ENCODE measurements at regions not wholly inside any gene's neighbourhood (a gene's known extent, or its start where the extent isn't known, plus 50 kb on each side); places are given as distances from the start of the nearest gene placed in this dataset.

DNA sequence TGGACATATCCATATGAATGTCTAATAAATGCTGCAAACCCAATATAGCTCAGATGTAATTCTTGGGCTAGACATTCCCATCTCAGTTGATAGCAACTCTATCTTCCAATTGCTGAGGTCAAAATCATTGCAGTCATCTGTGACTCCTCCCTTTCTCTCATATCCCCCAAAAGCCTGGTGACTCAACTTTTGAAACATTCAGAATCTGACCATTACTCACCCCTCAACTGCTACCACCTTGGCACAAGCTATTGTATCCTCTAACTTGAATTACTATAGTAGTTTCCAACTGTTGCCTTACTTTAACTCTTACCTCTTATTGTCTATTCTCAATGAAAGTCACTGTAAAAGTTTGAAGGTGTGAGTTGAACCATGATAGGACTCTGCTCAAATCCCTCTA, 600.1 kb upstream of the RGMB start:
- peaks cover 0 to 4% of the 10 kb centered on the region in 2 donors for H3K9me3 Mint-ChIP-seq

DNA sequence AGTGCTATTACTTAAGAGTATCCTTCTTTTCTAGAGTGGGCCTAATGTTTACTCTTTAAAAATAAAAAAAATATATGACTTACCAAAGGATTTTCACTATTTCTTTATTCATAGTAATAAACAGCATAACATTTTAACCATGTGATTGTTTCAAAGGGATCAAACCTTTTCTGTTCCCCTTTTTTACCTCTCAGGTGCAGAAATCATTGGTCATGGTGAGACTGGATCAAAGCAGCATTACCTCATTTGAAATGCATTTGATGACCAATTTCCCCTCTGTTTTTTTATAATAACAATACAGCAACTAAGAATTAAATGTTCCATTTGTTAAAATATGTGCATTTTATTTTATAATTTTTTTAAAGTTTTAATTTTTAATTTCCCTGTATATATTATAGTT, 598.0 kb upstream of the RGMB start:
- no peak for TF ChIP-seq CTCF (IDR thresholded peaks at IDR 0.05)
- H3K4me1 ChIP-seq (ENCODE audit: control insufficient read depth, insufficient read depth, low read length), result no peaks in the 10 kb centered on the region
- Mint-ChIP-seq H3K9me3 (peaks cover 0 to 4% of the 10 kb centered on the region in 2 donors), H3K27ac (no peak overlapping the region), H3K4me1 (no peaks in the 10 kb centered on the region), H3K36me3 (no peaks in the 10 kb centered on the region), H3K4me3 (no peak overlapping the region), H3K27me3 (ENCODE audit: low read depth in 2 of 2) (no peaks in the 10 kb centered on the region)
- no peaks in the 10 kb centered on the region for H3K27me3 ChIP-seq (ENCODE audit: control insufficient read depth, insufficient read depth, low read length)
- no peak overlapping the region for H3K4me3 ChIP-seq (ENCODE audit: low read length)
- H3K27ac ChIP-seq (ENCODE audit: low read length), result no peak overlapping the region
- intact Hi-C loops (cut with micrococcal nuclease), result no loop called here
- H3K9me3 ChIP-seq (ENCODE audit: control insufficient read depth, insufficient read depth, low read length), result peaks cover 3% of the 10 kb centered on the region
- DNase-seq (no peak), ATAC-seq (no peak)
- H3K36me3 ChIP-seq (ENCODE audit: control insufficient read depth, insufficient read depth, low read length), result no peaks in the 10 kb centered on the region

More for the DNA sequence above, 600.1 kb upstream of the RGMB start:
- DNase-seq (no peak), ATAC-seq (no peak)
- no peak for TF ChIP-seq CTCF (IDR thresholded peaks at IDR 0.05)
- H3K4me1 ChIP-seq (ENCODE audit: control insufficient read depth, insufficient read depth, low read length), result no peaks in the 10 kb centered on the region
- H3K4me3 Mint-ChIP-seq, result no peak overlapping the region
- H3K4me1 Mint-ChIP-seq, result no peaks in the 10 kb centered on the region
- H3K27ac Mint-ChIP-seq, result no peak overlapping the region
- H3K36me3 Mint-ChIP-seq, result no peaks in the 10 kb centered on the region
- H3K27ac ChIP-seq (ENCODE audit: low read length), result no peak overlapping the region
- peaks cover 1% of the 10 kb centered on the region for H3K9me3 ChIP-seq (ENCODE audit: control insufficient read depth, insufficient read depth, low read length)
- no peak overlapping the region for H3K4me3 ChIP-seq (ENCODE audit: low read length)
- no peaks in the 10 kb centered on the region for H3K27me3 Mint-ChIP-seq (ENCODE audit: low read depth in 2 of 2)
- H3K36me3 ChIP-seq (ENCODE audit: control insufficient read depth, insufficient read depth, low read length), result no peaks in the 10 kb centered on the region
- no peaks in the 10 kb centered on the region for H3K27me3 ChIP-seq (ENCODE audit: control insufficient read depth, insufficient read depth, low read length)
- intact Hi-C loops (cut with micrococcal nuclease), result no loop called here

GRCh38 chr5:98179791-98180755, 593.4 kb upstream of the RGMB start:
- no peaks in the 10 kb centered on the region for H3K27me3 ChIP-seq (ENCODE audit: control insufficient read depth, insufficient read depth, low read length)
- peaks cover 3% of the 10 kb centered on the region for H3K9me3 ChIP-seq (ENCODE audit: control insufficient read depth, insufficient read depth, low read length)
- peaks cover 7 to 13% of the 10 kb centered on the region in 2 donors for H3K9me3 Mint-ChIP-seq
- H3K27me3 Mint-ChIP-seq (ENCODE audit: low read depth in 2 of 2), result no peaks in the 10 kb centered on the region
- no peak overlapping the region for H3K27ac Mint-ChIP-seq
- no peak overlapping the region for H3K27ac ChIP-seq (ENCODE audit: low read length)
- intact Hi-C loops (cut with micrococcal nuclease), result no loop called here
- no peaks in the 10 kb centered on the region for H3K36me3 Mint-ChIP-seq
- no peaks in the 10 kb centered on the region for H3K36me3 ChIP-seq (ENCODE audit: control insufficient read depth, insufficient read depth, low read length)
- DNase-seq (no peak), ATAC-seq (no peak)
- no peak overlapping the region for H3K4me3 ChIP-seq (ENCODE audit: low read length)
- no peaks in the 10 kb centered on the region for H3K4me1 ChIP-seq (ENCODE audit: control insufficient read depth, insufficient read depth, low read length)
- no peak overlapping the region for H3K4me3 Mint-ChIP-seq
- WGBS (ENCODE audit: insufficient coverage), result 90% methylated on average over 8 of the region's 8 CpGs
- no peaks in the 10 kb centered on the region for H3K4me1 Mint-ChIP-seq
- TF ChIP-seq CTCF (IDR thresholded peaks at IDR 0.05), result no peak

DNA sequence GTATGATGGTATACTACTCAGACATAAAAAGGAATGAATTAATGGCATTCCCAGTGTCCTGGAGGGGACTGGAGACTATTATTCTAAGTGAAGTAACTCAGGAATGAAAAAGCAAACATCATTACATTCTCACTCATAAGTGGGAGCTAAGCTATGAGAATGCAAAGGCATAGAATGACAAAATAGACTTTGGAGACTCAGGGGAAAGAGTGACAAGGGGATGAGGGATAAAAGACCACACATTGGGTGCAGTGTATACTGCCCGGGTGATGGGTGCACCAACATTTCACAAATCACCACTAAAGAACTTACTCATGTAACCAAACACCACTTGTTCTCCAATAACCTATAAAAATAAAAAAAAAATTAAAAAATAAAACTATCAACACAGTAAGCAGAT, 587.3 kb upstream of the RGMB start:
- intact Hi-C loops (cut with micrococcal nuclease), result no loop called here

More for the DNA sequence above, 587.3 kb upstream of the RGMB start:
- no peak for TF ChIP-seq CTCF (IDR thresholded peaks at IDR 0.05)
- H3K4me1 Mint-ChIP-seq, result no peaks in the 10 kb centered on the region
- H3K27ac Mint-ChIP-seq, result no peak overlapping the region
- DNase-seq, result no peak
- no peaks in the 10 kb centered on the region for H3K4me1 ChIP-seq (ENCODE audit: control insufficient read depth, insufficient read depth, low read length)
- no peaks in the 10 kb centered on the region for H3K36me3 Mint-ChIP-seq
- H3K4me3 ChIP-seq (ENCODE audit: low read length), result no peak overlapping the region
- ATAC-seq, result no peak
- H3K36me3 ChIP-seq (ENCODE audit: control insufficient read depth, insufficient read depth, low read length), result no peaks in the 10 kb centered on the region
- H3K27ac ChIP-seq (ENCODE audit: low read length), result no peak overlapping the region
- no CpG with 5 or more reads among the region's 1 CpG for WGBS (ENCODE audit: insufficient coverage)
- H3K27me3 Mint-ChIP-seq (ENCODE audit: low read depth in 2 of 2), result no peaks in the 10 kb centered on the region
- no peak overlapping the region for H3K4me3 Mint-ChIP-seq
- no peaks in the 10 kb centered on the region for H3K27me3 ChIP-seq (ENCODE audit: control insufficient read depth, insufficient read depth, low read length)
- peaks cover 7 to 15% of the 10 kb centered on the region in 2 donors for H3K9me3 Mint-ChIP-seq
- no peaks in the 10 kb centered on the region for H3K9me3 ChIP-seq (ENCODE audit: control insufficient read depth, insufficient read depth, low read length)
